GM21576 (cell line): ENCODE measurements at regions not wholly inside any gene's neighbourhood (a gene's known extent, or its start where the extent isn't known, plus 50 kb on each side); places are given as distances from the start of the nearest gene placed in this dataset.
"Not testable (repeated sequence)": the region's sequence is repeated elsewhere in the genome, so short reads cannot be mapped to it uniquely, and the experiment has no call there.

Source experiments
- ATAC-seq: cut with Tn5 transposase; IDR thresholded peaks from one replicate; pipeline ENCODE4 v1.9.1; 2021; ENCODE audit warnings: mild to moderate bottlenecking, moderate library complexity; ENCODE audit not compliant: unreplicated experiment

- ATAC-seq, result no peak
Measured at GRCh38 chr10:36880898-36881297, 244.5 kb upstream of the ANKRD30A start.

GRCh38 chr10:36872702-36873393 is 252.6 kb upstream of the ANKRD30A start:
- ATAC-seq, result peak; percentile 93

GRCh38 chr10:36840788-36841187 is 284.6 kb upstream of the ANKRD30A start:
- no peak for ATAC-seq

GRCh38 chr10:36837416-36837815 is 288.0 kb upstream of the ANKRD30A start:
- ATAC-seq, result no peak

GRCh38 chr10:36819781-36820180 is 305.6 kb upstream of the ANKRD30A start:
- no peak for ATAC-seq

GRCh38 chr10:36817898-36818297 is 307.5 kb upstream of the ANKRD30A start:
- ATAC-seq, result no peak

GRCh38 chr10:36808625-36809362 is 316.6 kb upstream of the ANKRD30A start:
- ATAC-seq, result no peak

- ATAC-seq, result no peak
Measured at GRCh38 chr10:36803229-36803628, 322.2 kb upstream of the ANKRD30A start.

- no peak for ATAC-seq
Measured at GRCh38 chr10:36802490-36803153, 322.8 kb upstream of the ANKRD30A start.

GRCh38 chr10:36801660-36802059 is 323.7 kb upstream of the ANKRD30A start:
- no peak for ATAC-seq

GRCh38 chr10:36794981-36795380 is 330.4 kb upstream of the ANKRD30A start:
- no peak for ATAC-seq

GRCh38 chr10:36789974-36790373 is 335.4 kb upstream of the ANKRD30A start:
- ATAC-seq, result no peak

- no peak for ATAC-seq
Measured at GRCh38 chr10:36788152-36788551, 337.2 kb upstream of the ANKRD30A start.

- ATAC-seq, result no peak
Measured at GRCh38 chr10:36783400-36783799, 342.0 kb upstream of the ANKRD30A start.

- no peak for ATAC-seq
Measured at GRCh38 chr10:36781570-36781969, 343.8 kb upstream of the ANKRD30A start.

GRCh38 chr10:36780158-36780557 is 345.2 kb upstream of the ANKRD30A start:
- no peak for ATAC-seq

GRCh38 chr10:36779238-36779846 is 346.1 kb upstream of the ANKRD30A start:
- no peak for ATAC-seq

- ATAC-seq, result no peak
Measured at GRCh38 chr10:36778651-36779050, 346.7 kb upstream of the ANKRD30A start.

GRCh38 chr10:36773652-36774051 is 351.7 kb upstream of the ANKRD30A start:
- ATAC-seq, result no peak

- ATAC-seq, result no peak
Measured at GRCh38 chr10:36771725-36772124, 353.7 kb upstream of the ANKRD30A start.

- not testable (repeated sequence) for ATAC-seq
Measured at GRCh38 chr10:36769741-36770140, 355.7 kb upstream of the ANKRD30A start.
